DND-41 (cell line): ENCODE measurements at regions not wholly inside any gene's neighbourhood (a gene's known extent, or its start where the extent isn't known, plus 50 kb on each side); places are given as distances from the start of the nearest gene placed in this dataset.

Experiments used
- EZH2 ChIP-seq: IDR thresholded peaks from 3 replicates; pipeline ENCODE4 v1.6.1; 2012; ENCODE audit warnings: borderline replicate concordance, low read depth, mild to moderate bottlenecking, moderate library complexity, low read length, inconsistent platforms; ENCODE audit not compliant: severe bottlenecking
- TF ChIP-seq, protein P1 (sequence below): IDR thresholded peaks from 2 replicates; pipeline ENCODE4 v1.5.1; 2012; ENCODE audit warnings: borderline replicate concordance, low read length, moderate library complexity, mild to moderate bottlenecking; ENCODE audit not compliant: poor library complexity, severe bottlenecking; ENCODE audit errors: extremely low read depth

GRCh38 chr5:26427281-26427680 is 611.1 kb downstream of the CDH9 start:
- TF ChIP-seq, protein P1, sequence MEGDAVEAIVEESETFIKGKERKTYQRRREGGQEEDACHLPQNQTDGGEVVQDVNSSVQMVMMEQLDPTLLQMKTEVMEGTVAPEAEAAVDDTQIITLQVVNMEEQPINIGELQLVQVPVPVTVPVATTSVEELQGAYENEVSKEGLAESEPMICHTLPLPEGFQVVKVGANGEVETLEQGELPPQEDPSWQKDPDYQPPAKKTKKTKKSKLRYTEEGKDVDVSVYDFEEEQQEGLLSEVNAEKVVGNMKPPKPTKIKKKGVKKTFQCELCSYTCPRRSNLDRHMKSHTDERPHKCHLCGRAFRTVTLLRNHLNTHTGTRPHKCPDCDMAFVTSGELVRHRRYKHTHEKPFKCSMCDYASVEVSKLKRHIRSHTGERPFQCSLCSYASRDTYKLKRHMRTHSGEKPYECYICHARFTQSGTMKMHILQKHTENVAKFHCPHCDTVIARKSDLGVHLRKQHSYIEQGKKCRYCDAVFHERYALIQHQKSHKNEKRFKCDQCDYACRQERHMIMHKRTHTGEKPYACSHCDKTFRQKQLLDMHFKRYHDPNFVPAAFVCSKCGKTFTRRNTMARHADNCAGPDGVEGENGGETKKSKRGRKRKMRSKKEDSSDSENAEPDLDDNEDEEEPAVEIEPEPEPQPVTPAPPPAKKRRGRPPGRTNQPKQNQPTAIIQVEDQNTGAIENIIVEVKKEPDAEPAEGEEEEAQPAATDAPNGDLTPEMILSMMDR = no peak
- no peak for TF ChIP-seq EZH2
